ENCODE measurements at regions not wholly inside any gene's neighbourhood (a gene's known extent, or its start where the extent isn't known, plus 50 kb on each side); places are given as distances from the start of the nearest gene placed in this dataset.

GRCh38 chr17:71681427-71682173 is 439.2 kb upstream of the SOX9 start:
- H3K36me3 ChIP-seq (ENCODE audit: low read depth) = no peaks in the 10 kb centered on the region
- H3K79me2 ChIP-seq (ENCODE audit: low read depth) = no peaks in the 10 kb centered on the region
- POLR2A ChIA-PET (ENCODE audit: unreplicated experiment) = no interaction called here
- CTCF ChIA-PET = no interaction called here
- TF ChIP-seq, protein P1, sequence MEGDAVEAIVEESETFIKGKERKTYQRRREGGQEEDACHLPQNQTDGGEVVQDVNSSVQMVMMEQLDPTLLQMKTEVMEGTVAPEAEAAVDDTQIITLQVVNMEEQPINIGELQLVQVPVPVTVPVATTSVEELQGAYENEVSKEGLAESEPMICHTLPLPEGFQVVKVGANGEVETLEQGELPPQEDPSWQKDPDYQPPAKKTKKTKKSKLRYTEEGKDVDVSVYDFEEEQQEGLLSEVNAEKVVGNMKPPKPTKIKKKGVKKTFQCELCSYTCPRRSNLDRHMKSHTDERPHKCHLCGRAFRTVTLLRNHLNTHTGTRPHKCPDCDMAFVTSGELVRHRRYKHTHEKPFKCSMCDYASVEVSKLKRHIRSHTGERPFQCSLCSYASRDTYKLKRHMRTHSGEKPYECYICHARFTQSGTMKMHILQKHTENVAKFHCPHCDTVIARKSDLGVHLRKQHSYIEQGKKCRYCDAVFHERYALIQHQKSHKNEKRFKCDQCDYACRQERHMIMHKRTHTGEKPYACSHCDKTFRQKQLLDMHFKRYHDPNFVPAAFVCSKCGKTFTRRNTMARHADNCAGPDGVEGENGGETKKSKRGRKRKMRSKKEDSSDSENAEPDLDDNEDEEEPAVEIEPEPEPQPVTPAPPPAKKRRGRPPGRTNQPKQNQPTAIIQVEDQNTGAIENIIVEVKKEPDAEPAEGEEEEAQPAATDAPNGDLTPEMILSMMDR (conservative IDR thresholded peaks at IDR 0.05) = no peak
- no peak for TF ChIP-seq EZH2 (IDR thresholded peaks at IDR 0.05; ENCODE audit: low read depth)
- no peaks in the 10 kb centered on the region for H3K4me1 ChIP-seq (replicated peaks; ENCODE audit: insufficient read depth)
- H2AFZ ChIP-seq = no peak overlapping the region
- no peaks in the 10 kb centered on the region for H4K20me1 ChIP-seq (ENCODE audit: insufficient read depth)
- no peaks in the 10 kb centered on the region for H3K27me3 ChIP-seq (ENCODE audit: insufficient read depth, low read depth)
- no peaks in the 10 kb centered on the region for H3K9me3 ChIP-seq (ENCODE audit: insufficient read depth, low read depth)
- no peak for DNase-seq
- H3K9me2 ChIP-seq (ENCODE audit: insufficient read depth) = no peaks in the 10 kb centered on the region
- no peak overlapping the region for H3K4me2 ChIP-seq
- no peak overlapping the region for H3K4me3 ChIP-seq
- no peaks in the 10 kb centered on the region for H3F3A ChIP-seq (ENCODE audit: insufficient read depth, low read depth)
- intact Hi-C loops (cut with micrococcal nuclease; ENCODE audit: unreplicated experiment) = no loop called here
- BruUV-seq (replicated peaks) = no TSS peak
- H3K27ac ChIP-seq = no peak overlapping the region

GRCh38 chr17:71682174-71682494 is 438.7 kb upstream of the SOX9 start:
- TF ChIP-seq, protein P1 (conservative IDR thresholded peaks at IDR 0.05) = no peak
- TF ChIP-seq EZH2 (IDR thresholded peaks at IDR 0.05; ENCODE audit: low read depth) = no peak
- Histone ChIP-seq H3K9me2 (ENCODE audit: insufficient read depth) (no peaks in the 10 kb centered on the region), H3K4me3 (no peak overlapping the region), H3F3A (ENCODE audit: insufficient read depth, low read depth) (no peaks in the 10 kb centered on the region), H3K36me3 (ENCODE audit: low read depth) (no peaks in the 10 kb centered on the region), H2AFZ (no peak overlapping the region), H4K20me1 (ENCODE audit: insufficient read depth) (no peaks in the 10 kb centered on the region), H3K4me2 (no peak overlapping the region), H3K27ac (no peak overlapping the region), H3K9me3 (ENCODE audit: insufficient read depth, low read depth) (no peaks in the 10 kb centered on the region), H3K4me1 (replicated peaks; ENCODE audit: insufficient read depth) (no peaks in the 10 kb centered on the region), H3K27me3 (ENCODE audit: insufficient read depth, low read depth) (no peaks in the 10 kb centered on the region), H3K79me2 (ENCODE audit: low read depth) (no peaks in the 10 kb centered on the region)
- DNase-seq = no peak
- intact Hi-C loops (cut with micrococcal nuclease; ENCODE audit: unreplicated experiment) = no loop called here
- CTCF ChIA-PET = no interaction called here
- POLR2A ChIA-PET (ENCODE audit: unreplicated experiment) = no interaction called here
- no TSS peak for BruUV-seq (replicated peaks)

GRCh38 chr17:71689782-71690181 is 431.0 kb upstream of the SOX9 start:
- Histone ChIP-seq H3K79me2 (ENCODE audit: low read depth) (no peaks in the 10 kb centered on the region), H3K27me3 (ENCODE audit: insufficient read depth, low read depth) (no peaks in the 10 kb centered on the region), H3K36me3 (ENCODE audit: low read depth) (no peaks in the 10 kb centered on the region), H3K4me3 (no peak overlapping the region), H3F3A (ENCODE audit: insufficient read depth, low read depth) (no peaks in the 10 kb centered on the region), H3K9me2 (ENCODE audit: insufficient read depth) (no peaks in the 10 kb centered on the region), H3K27ac (no peak overlapping the region), H3K9me3 (ENCODE audit: insufficient read depth, low read depth) (no peaks in the 10 kb centered on the region; the same call in 1 of the 2 replicates), H4K20me1 (ENCODE audit: insufficient read depth) (no peaks in the 10 kb centered on the region), H3K4me1 (replicated peaks; ENCODE audit: insufficient read depth) (no peaks in the 10 kb centered on the region), H3K4me2 (no peak overlapping the region), H2AFZ (no peak overlapping the region)
- POLR2A ChIA-PET (ENCODE audit: unreplicated experiment) = no interaction called here
- intact Hi-C loops (cut with micrococcal nuclease; ENCODE audit: unreplicated experiment) = no loop called here
- BruUV-seq (replicated peaks) = no TSS peak
- DNase-seq = no peak
- TF ChIP-seq EZH2 (IDR thresholded peaks at IDR 0.05; ENCODE audit: low read depth) = no peak
- TF ChIP-seq, protein P1 (conservative IDR thresholded peaks at IDR 0.05) = no peak
- CTCF ChIA-PET = no interaction called here

Data from PC-9 (cell line).